HG03571 (cell line): ENCODE measurements at regions not wholly inside any gene's neighbourhood (a gene's known extent, or its start where the extent isn't known, plus 50 kb on each side); places are given as distances from the start of the nearest gene placed in this dataset.
A peak's percentile ranks its signal among the peaks of the same experiment; 100 is the strongest.

Source experiments
- ATAC-seq: cut with Tn5 transposase; IDR thresholded peaks from one replicate; pipeline ENCODE4 v1.9.1; 2021; ENCODE audit not compliant: unreplicated experiment

DNA sequence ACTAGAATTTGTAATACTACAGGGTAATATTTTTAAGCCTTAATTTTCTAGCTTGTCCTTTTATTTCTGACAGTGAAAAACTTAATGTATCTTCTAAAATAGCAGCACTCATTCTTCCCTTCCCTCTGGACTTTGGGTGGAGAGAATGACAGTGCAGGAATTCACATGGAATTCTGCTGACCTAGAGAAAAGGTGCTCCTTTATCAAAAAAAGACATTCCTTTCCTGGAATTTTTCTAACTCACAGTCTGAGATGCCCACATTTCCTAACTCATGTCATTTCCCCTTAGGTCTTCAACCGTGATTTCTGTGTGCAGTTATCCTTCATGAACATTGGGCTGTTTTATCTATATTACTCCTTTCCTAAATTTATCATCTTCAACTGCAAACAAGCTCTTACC is 137.8 kb upstream of the PDGFD start:
- ATAC-seq = no peak

DNA sequence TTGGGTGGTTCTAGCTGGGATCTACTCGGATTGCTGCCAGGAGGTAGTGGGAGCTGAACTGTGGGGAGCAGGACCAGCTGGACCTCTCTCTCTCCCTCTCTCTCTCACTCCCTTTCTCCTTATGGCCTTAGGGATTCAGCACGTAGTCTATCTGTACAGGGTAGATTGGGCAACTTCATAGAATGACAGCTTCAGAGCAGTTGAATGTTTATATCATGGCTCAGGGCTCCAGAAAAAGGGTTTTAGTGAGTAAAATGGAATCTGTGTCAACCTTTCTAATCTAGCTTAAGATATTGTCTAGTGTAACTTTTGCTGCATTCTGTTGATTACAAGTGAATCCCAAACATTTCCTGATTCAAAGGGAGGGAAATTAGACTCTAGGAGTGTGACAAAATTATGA is 127.7 kb upstream of the PDGFD start:
- ATAC-seq = no peak

DNA sequence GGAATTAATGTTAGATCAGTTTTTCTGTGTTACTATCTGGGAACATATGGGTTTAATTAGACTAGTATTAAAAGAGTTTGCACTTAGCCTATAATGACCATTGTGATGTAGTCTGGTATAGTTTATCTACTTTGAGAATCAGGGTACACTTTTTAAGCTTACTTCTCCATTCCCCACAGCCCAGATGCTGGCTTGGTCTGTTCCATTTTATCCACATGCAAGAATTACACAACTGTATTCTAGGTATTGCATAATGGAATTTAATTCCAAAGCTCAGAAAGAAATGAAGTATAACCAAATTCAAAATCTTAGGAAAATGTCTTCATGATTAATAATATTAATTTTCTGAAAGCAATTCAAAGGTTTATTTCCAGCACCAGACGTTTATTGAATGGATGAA is 122.2 kb upstream of the PDGFD start:
- no peak for ATAC-seq

DNA sequence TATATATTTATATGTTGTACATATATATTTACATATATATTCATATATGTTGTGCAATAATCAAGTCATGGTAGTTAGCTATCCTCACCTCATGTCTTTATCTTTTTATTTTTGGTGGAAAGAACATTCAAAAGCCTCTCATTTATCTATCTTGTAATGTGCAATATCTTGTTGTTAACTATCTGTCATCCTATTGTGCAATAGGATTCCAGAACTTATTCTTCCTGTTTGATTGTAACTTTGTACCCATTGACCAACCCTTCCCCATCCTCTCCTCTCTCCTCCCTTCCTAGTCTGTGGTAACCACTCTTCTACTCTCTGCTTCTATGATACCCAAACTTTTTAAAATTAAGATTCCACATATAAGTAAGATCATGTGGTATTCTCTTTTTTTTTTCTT is 115.6 kb upstream of the PDGFD start:
- no peak for ATAC-seq

DNA sequence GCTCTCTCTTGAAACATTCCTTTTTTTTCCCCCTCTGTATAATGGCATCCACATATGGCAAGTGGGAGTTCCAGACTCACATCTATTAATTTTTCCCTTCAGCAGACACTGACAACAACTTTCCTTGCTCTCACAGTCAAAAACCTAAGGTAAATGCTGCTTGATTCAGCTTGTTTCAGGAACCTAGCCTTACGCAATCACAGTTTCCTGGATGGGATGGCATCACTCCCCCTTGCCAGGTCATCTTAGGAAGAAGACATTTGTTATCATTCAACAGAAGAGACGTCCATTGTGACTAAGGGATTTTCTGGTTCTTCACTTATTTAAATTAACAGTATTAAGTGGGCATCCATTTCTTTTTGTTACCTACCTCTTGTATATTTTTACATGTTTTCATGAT is 112.0 kb upstream of the PDGFD start:
- no peak for ATAC-seq

DNA sequence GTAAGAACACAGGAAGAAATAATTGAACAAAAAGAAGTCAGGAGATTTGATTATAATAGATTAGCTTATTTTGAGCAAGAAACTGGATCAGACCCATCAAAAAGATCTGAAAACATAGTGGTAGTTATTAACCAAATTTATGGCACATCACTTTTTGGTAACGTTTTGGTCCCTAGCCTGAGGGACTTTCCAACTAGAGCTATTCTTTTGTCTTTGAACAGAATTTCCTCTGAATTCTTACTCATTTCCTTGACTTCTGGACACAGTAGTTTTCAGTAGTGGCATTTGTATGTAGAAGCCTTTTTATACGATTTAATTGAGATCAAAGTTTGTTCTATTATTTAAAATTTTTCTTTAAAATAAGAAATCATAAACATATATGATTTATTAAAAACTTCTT is 96.5 kb upstream of the PDGFD start:
- no peak for ATAC-seq

DNA sequence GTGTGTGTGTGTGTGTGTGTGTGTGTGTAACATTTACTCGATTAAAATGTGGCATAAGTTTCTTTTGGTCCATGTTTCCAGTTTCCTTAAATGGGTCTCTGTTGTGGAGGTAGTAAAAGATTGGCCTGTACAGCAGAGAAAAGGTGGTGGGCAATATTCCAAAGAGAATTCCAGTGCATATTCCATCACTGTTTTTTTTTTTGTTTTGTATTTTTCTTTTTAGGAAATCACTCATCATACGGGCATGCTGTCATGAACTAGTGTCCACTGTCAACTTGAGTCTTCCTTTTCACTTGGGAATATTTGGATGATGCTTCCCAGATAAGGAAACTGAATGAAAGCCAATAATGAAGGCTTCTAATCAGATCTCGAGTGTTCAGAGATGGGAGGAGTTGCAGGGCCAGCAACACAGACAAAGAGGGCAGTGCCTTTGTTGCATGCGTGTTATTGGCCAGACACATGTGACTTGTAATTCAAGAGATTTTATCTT is 95.2 kb upstream of the PDGFD start:
- ATAC-seq = no peak

DNA sequence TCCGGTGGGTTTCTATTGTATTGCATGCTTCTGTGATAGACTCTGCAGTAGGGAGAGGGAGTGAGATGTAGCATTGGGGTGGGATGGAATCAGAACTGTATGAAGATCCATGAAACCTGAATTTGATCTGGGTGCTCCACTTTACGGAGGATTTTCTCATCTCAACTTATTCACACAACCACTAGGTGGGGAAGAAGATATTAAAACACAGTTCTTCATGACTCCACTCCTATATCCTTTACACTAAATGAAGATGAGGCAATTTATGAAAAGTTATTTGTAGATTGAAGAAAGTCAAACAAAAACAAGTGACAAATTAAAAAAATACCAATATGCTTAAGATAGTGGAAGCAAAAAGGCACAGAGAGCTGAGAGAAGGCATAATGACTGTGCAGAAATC is 92.6 kb upstream of the PDGFD start:
- ATAC-seq = no peak

DNA sequence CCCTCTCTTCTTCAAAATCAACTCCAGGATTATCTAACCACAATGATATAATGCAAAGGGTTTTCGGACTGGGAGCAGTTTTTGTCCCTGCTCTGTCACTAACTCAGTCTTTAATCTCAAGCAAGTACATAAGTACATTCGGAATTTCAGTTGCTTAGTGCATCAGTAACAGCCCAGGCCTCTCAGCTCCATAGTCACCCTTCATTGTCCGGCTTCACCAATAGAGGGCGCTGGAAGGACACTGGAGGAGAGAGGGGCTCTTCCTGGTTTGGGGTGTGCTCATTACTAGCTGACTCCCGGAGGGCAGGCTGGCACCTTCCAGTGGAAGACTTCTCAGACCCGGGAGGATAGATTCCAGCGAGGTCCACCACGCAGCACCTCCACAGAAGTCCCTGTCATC is 90.4 kb upstream of the PDGFD start:
- ATAC-seq = no peak

DNA sequence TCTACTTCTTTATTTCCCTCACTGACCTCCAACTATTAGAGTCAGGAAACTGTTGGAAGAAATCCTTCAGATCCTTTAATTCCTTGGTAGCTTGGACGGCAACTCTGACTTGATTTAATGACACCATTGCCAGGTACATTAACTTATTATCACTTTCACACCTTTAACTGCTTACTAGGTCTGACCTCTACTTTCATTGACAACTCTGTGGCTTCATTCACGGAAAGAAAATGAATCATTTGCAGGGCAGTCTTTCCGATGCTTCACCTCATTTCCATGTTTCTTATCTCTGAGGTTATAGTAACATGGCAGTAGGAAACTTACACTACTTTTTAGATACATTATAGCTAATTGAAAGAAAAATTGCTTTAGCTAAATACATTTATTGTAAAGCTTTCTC is 82.6 kb upstream of the PDGFD start:
- no peak for ATAC-seq

DNA sequence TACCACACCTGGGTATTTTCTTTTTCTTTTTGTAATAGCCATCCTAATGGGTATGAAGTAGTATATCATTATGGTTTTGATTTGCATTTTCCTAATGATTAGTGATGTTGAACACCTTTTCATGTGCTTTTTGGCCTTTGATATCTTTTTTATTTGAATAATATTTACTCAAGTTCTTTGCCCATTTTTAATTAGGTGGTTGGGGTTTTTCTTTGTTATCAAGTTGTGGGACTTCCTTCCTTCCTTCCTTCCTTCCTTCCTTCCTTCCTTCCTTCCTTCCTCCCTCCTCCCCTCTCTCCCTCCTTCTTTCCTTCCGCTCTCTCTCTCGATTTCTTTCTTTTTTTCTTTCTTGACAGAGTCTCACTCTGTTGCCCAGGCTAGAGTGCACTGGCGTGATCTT is 75.0 kb upstream of the PDGFD start:
- no peak for ATAC-seq

DNA sequence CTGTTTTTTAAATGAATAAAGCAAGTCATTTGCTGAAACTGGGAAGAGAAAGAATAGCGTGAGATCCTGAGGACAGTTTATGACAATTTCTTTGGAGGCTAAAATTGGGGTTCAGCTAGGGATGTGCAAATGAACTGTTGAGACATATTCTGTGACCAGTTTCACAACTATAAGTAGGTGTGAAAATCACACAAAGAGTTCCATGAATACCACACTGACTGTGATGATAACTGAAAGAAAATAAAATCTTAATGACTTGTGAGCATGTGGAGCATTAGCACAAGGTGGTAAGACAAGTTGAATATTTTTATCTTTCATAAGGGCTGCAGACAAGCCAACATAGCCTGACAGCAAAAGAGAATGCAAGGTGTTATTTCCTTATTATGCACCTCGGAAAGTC is 61.1 kb upstream of the PDGFD start:
- ATAC-seq = no peak

DNA sequence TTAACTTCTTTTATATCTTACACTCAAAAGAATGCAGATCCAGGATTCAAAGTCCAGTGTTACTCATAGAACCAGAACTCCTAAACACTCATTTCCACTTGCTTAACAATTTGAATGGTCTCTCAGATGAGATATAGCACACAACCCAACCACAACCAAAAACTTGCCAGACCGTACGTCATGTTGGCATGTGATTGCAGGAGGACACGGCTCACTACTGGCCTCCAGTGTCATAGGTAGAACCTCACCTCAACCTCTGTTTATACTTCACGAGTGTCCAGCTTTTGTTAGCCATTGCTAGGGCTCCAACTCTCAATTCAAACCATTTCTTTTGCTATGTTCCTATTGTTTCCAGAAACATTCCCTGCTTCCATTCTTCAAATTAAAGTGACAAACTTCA is 58.5 kb upstream of the PDGFD start:
- ATAC-seq = no peak

DNA sequence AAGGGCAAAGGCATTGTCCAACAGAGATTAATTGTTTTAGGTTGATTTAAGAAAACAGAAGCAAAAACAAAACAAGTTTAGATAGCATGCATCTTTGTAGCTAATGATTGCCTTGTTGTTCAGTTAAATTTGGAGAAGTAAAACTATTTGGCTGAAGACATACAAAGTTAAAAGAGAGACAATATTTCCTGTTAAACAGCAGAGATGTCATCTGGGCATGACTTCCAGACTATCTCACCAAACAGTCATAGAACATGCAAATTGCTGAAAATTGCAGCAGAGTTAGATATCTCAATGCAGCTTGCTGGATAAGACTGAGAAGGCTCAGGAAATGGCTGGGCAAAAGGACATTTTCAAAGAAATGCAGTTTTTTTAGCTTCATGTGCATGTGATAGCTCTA is 57.5 kb upstream of the PDGFD start:
- peak; percentile 37 for ATAC-seq

DNA sequence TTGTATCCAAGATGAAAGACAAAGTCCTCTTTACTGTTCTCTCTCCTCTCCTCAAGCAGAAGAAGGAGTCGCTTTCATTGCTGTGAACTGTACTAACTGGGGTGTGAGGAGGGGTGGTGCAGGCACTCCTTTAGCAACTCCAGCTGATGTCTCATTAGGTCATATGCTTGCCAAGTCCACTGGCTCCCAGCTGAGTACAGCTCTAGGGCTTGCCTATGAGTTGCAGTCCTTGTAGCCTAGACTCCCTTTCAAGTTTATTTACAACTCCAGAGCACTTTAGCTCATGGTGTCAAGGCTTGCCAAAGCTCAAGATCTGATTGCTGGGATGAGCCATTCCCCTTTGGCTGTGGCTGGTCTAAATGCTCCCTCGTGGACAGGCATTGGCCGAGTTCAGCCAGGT is 55.1 kb upstream of the PDGFD start:
- ATAC-seq = no peak

DNA sequence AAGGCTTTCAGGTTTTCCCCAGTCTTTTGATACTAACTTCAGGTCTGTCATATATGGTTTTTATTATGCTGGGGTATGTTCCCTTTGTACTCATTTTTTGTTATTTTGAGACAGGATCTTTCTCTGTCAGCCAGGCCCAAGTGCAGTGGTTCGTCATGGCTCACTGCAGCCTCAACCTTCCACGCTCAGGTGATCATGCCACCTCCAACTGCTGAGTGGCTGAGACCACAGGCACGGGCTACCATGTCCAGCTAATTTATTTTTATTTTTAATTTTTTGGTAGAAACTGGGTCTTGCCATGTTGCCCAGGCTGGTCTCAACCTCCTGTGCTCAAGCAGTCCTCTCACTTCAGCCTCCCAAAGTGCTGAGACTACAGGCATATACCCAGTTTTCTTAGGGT is 50.6 kb upstream of the PDGFD start:
- no peak for ATAC-seq
